Esophagus muscularis mucosa (tissue), 4 donors: ENCODE measurements at regions not wholly inside any gene's neighbourhood (a gene's known extent, or its start where the extent isn't known, plus 50 kb on each side); places are given as distances from the start of the nearest gene placed in this dataset.

Experiments used
- DNase-seq: peaks from one replicate; pipeline ENCODE4 v3.0.0-alpha.2; 2017; ENCODE audit errors: extremely low spot score
- H3K27ac ChIP-seq, 4 donors: fragments of 200-600 bp; sonication (generic); replicated peaks in 1 of 4; 1 replicate in 3 of 4; 2 replicates in 1 of 4; pipeline ENCODE4 v1.5.1; 2016 to 2019; ENCODE audit warnings: mild to moderate bottlenecking in 1 of 4
- H3K27me3 ChIP-seq, 4 donors: fragments of 200-600 bp; sonication (generic); one replicate each; pipeline versions ENCODE4 v1.5.1 to v1.6.0; 2016 to 2019
- H3K36me3 ChIP-seq, 4 donors: fragments of 200-600 bp; sonication (generic); one replicate each; pipeline ENCODE4 v1.5.1; 2016 to 2019
- H3K4me1 ChIP-seq, 4 donors: fragments of 200-600 bp; sonication (generic); one replicate each; pipeline ENCODE4 v1.5.1; 2016 to 2019
- H3K4me3 ChIP-seq, 4 donors: fragments of 200-600 bp; sonication (generic); 1 replicate in 2 of 4; 2 replicates in 2 of 4; pipeline ENCODE4 v1.5.1; 2016 to 2019; ENCODE audit warnings: mild to moderate bottlenecking in 4 of 4, moderate library complexity in 1 of 4
- H3K9me3 ChIP-seq, 4 donors: fragments of 200-600 bp; sonication (generic); 1 replicate in 3 of 4; 2 replicates in 1 of 4; pipeline ENCODE4 v1.5.1; 2016 to 2019
- CTCF ChIP-seq, 3 experiments: fragments of 200-600 bp in 2 of 3; fragments of 450-650 bp in 1 of 3; sonication (generic) in 2 of 3; IDR thresholded peaks; one replicate each; pipeline ENCODE4 v1.5.1; 2017 to 2019; ENCODE audit warnings: antibody characterized with exemption in 3 of 3, mild to moderate bottlenecking in 2 of 3, moderate library complexity in 1 of 3
- EP300 ChIP-seq: sonication (generic); formaldehyde crosslinking; IDR thresholded peaks from one replicate; pipeline ENCODE4 v1.6.1; 2017; ENCODE audit warnings: antibody characterized with exemption
- POLR2A ChIP-seq: fragments of 450-650 bp; IDR thresholded peaks from one replicate; pipeline ENCODE4 v1.6.1; 2017; ENCODE audit warnings: antibody characterized with exemption, moderate library complexity, mild to moderate bottlenecking, low read depth
- POLR2AphosphoS5 ChIP-seq, 2 donors: sonication (generic); formaldehyde crosslinking; IDR thresholded peaks; one replicate each; pipeline ENCODE4 v1.6.1; 2017; ENCODE audit warnings: antibody characterized with exemption in 2 of 2
- WGBS: methylation state at CpG from one replicate; pipeline ENCODE4 v1.1.5; 2018; 5-methylcytosine and 5-hydroxymethylcytosine counted together
- intact Hi-C: fragments of 100-400 bp; cut with DNase I; formaldehyde crosslinking; loops from one replicate; pipeline ENCODE4 v1.15.1; 2023

DNA sequence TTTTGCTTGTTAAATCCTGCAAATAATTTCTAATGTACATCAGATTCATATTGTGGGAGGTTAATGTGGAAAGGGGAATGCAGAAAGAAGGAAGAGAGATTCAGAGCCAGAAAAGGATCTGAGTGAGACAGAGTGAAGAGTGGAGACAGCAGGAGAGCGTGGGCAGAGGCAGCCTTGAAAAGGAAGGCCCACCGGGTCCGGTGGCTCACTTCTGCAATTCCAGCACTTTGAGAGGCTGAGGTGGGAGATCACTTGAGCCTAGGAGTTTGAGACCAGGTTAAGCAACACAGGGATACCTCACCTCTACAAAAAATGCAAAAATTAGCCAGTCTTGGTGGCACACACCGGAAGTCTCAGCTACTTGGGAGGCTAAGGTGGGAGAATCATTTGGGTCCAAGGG is 222.0 kb upstream of the RAB4A start:
- no peaks in the 10 kb centered on the region for H3K36me3 ChIP-seq
- no peak overlapping the region for H3K4me3 ChIP-seq
- TF ChIP-seq POLR2AphosphoS5 (IDR thresholded peaks at IDR 0.05): no peak
- TF ChIP-seq EP300: no peak
- no peak for TF ChIP-seq CTCF (IDR thresholded peaks at IDR 0.05)
- TF ChIP-seq POLR2A: no peak
- WGBS: 87% methylated on average over 4 of the region's 4 CpGs
- H3K27ac ChIP-seq: no peak overlapping the region
- no peaks in the 10 kb centered on the region for H3K4me1 ChIP-seq
- H3K27me3 ChIP-seq: no peaks in the 10 kb centered on the region
- intact Hi-C loops: no loop called here
- peak; percentile 70 for DNase-seq
- H3K9me3 ChIP-seq: peaks cover 0 to 3% (median 0%) of the 10 kb centered on the region in 4 donors

DNA sequence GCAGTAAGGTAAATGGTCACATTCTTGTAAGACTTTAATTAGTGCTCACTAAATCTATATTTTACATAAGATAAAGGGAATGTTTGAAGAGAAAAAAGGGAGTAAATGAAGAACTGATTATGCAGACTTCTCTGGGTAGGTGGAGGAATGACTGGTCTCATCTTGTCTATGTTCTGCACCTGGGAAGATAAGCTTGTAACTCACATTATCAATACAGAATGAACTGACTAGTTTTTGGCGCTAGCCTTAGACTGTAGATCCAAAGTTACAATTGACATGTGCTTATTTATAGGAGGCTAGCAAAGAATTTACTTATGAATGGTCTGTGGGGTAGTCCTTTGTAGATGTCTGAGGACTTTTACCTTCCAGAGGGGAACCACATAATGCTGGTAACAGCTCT is 214.9 kb upstream of the RAB4A start:
- H3K4me3 ChIP-seq: no peak overlapping the region
- no peak overlapping the region for H3K27ac ChIP-seq
- no peaks in the 10 kb centered on the region for H3K27me3 ChIP-seq
- TF ChIP-seq POLR2AphosphoS5 (IDR thresholded peaks at IDR 0.05): no peak
- no peak for TF ChIP-seq EP300
- TF ChIP-seq POLR2A: no peak
- no peak for TF ChIP-seq CTCF (IDR thresholded peaks at IDR 0.05)
- intact Hi-C loops: loop anchor here (5.0 kb wide), 1 partner anchor 171 kb away; no protein-coding TSS in a partner anchor
- peaks cover 0 to 2% (median 0%) of the 10 kb centered on the region in 4 donors for H3K9me3 ChIP-seq
- 71% methylated on average over 1 of the region's 1 CpG for WGBS
- peak; percentile 34 for DNase-seq
- peaks cover 20 to 32% (median 27%) of the 10 kb centered on the region in 4 donors for H3K4me1 ChIP-seq
- H3K36me3 ChIP-seq: no peaks in the 10 kb centered on the region

- Histone ChIP-seq H3K27ac (peak overlapping the region; percentile 48 to 71 (median 56)), H3K4me3 (no peak overlapping the region), H3K4me1 (peaks cover 23 to 53% (median 43%) of the 10 kb centered on the region in 4 donors), H3K9me3 (no peaks in the 10 kb centered on the region), H3K27me3 (no peaks in the 10 kb centered on the region), H3K36me3 (no peaks in the 10 kb centered on the region)
- intact Hi-C loops: loop anchor here (5.0 kb wide), 1 partner anchor 169 kb away; no protein-coding TSS in a partner anchor
- WGBS: 85% methylated on average over 9 of the region's 11 CpGs
- peak; percentile 50 for DNase-seq
- no peak for TF ChIP-seq EP300
- no peak for TF ChIP-seq POLR2A
- TF ChIP-seq CTCF (IDR thresholded peaks at IDR 0.05): no peak
Observed at GRCh38 chr1:229058111-229058561, 212.8 kb upstream of the RAB4A start.

DNA sequence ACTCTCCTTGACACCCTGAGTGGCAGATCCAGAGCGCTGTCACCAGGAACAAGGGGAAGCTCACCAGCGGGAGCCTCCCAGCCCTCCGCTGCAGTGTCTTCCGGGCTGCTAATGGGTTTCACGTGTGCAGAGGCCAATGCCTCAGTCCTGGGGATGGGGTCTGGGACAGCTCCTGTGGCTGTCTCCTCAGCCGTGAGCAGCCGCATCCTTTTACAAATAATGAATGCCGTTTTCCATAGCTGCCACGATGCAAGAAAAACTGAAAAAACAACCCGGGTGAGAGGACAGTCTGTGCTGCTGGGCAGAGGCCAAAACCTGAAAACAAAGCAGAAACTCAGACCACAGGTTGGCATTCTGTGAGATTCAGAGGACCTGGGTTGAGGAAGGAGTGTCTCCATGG is 212.2 kb upstream of the RAB4A start:
- WGBS: 38% methylated on average over 10 of the region's 10 CpGs
- no peak for DNase-seq
- no peaks in the 10 kb centered on the region for H3K9me3 ChIP-seq
- no peak overlapping the region for H3K4me3 ChIP-seq
- no peaks in the 10 kb centered on the region for H3K27me3 ChIP-seq
- TF ChIP-seq EP300 (no peak), POLR2AphosphoS5 (IDR thresholded peaks at IDR 0.05) (no peak), POLR2A (no peak), CTCF (IDR thresholded peaks at IDR 0.05) (no peak)
- H3K27ac ChIP-seq: peak overlapping the region; percentile 48 to 71 (median 56)
- H3K4me1 ChIP-seq: peaks cover 23 to 59% (median 46%) of the 10 kb centered on the region in 4 donors
- intact Hi-C loops: loop anchor here (5.0 kb wide), 1 partner anchor 169 kb away; no protein-coding TSS in a partner anchor
- H3K36me3 ChIP-seq: no peaks in the 10 kb centered on the region
